GM12891 (cell line): ENCODE measurements at regions not wholly inside any gene's neighbourhood (a gene's known extent, or its start where the extent isn't known, plus 50 kb on each side); places are given as distances from the start of the nearest gene placed in this dataset.

Source experiments
- PAX5 ChIP-seq: IDR thresholded peaks from 2 replicates; pipeline ENCODE4 v1.6.1; 2011; ENCODE audit warnings: low read length, moderate library complexity, mild to moderate bottlenecking; ENCODE audit not compliant: insufficient read depth, severe bottlenecking
- POLR2A ChIP-seq: IDR thresholded peaks from 2 replicates; pipeline ENCODE4 v1.6.1; 2011; ENCODE audit warnings: low read depth, low read length, control low read depth
- POLR2AphosphoS5 ChIP-seq: IDR thresholded peaks from 2 replicates; pipeline ENCODE4 v1.6.1; 2011; ENCODE audit warnings: low read depth, low read length, control low read depth
- POU2F2 ChIP-seq: IDR thresholded peaks from 2 replicates; pipeline ENCODE4 v1.6.1; 2011; ENCODE audit warnings: low read depth, mild to moderate bottlenecking, control low read depth, low read length, moderate library complexity
- SPI1 ChIP-seq: IDR thresholded peaks from 2 replicates; pipeline ENCODE4 v1.6.1; 2011; ENCODE audit warnings: low read depth, low read length, control low read depth
- TAF1 ChIP-seq: IDR thresholded peaks from 2 replicates; pipeline ENCODE4 v1.6.1; 2011; ENCODE audit warnings: low read depth, low read length, control low read depth

DNA sequence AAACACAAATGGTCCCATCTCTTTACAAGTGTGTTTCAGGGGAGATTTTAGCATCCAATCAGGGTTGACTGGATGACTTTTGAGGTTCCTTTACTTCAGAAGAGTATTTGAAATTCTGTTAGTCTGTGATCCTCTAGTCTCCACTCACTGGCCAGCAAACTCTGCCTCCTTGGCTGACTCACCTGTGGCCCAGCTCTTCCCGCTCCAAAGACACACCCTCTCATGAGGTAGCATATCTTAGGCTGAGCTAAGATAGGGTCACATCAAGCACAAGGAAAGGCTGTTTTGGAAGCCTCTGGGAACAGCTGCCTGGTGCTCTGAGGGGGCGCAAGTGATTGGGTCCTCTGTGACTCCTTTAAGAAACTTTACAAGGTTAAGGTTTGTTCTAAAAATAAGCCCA is 102.3 kb upstream of the FGGY start:
- TF ChIP-seq POLR2A (no peak), POLR2AphosphoS5 (no peak), TAF1 (no peak), POU2F2 (no peak), SPI1 (no peak), PAX5 (no peak)
